ENCODE measurements at regions not wholly inside any gene's neighbourhood (a gene's known extent, or its start where the extent isn't known, plus 50 kb on each side); places are given as distances from the start of the nearest gene placed in this dataset.

DNA sequence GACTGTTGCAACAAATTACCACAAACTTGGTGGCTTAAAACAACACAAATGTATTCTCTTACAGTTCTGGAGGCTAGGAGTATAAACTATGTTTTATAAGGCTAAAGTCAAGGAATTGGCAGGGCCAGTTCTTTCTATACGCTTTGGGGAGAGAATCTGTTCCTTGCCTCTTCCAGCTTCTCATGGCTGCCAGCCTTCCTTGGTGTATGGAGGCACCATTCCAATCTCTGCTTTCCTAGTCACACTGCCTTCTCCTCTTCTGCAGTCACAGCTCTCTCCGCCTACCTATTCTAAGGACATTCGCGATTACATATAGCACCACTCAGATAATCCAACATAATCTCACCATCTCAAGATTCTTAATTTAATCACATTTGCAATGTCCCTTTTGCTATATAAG lies 140.4 kb upstream of the GNAO1 start:
- ChIA-PET POLR2A (no interaction called here), CTCF (no interaction called here)
- intact Hi-C loops (cut with micrococcal nuclease; ENCODE audit: unreplicated experiment) (loop anchor here (10.0 kb wide), 1 partner anchor 244 kb away; no protein-coding TSS in a partner anchor), in situ Hi-C loops (cut with HindIII; ENCODE audit: low pct_unique_long_range_greater_than_20kb, low sequenced_read_pairs) (no loop called here)
- Histone ChIP-seq H3K36me3 (ENCODE audit: control insufficient read depth, insufficient read depth, low read length) (no peaks in the 10 kb centered on the region), H3K27ac (ENCODE audit: low read length) (no peak overlapping the region), H3K4me1 (ENCODE audit: control insufficient read depth, insufficient read depth, low read length) (no peaks in the 10 kb centered on the region), H3K9me3 (ENCODE audit: control insufficient read depth, insufficient read depth, low read depth, low read length) (no peaks in the 10 kb centered on the region), H3K27me3 (ENCODE audit: control insufficient read depth, insufficient read depth, low read length) (no peaks in the 10 kb centered on the region; the same call in 1 of the 2 replicates), H3K4me3 (ENCODE audit: low read depth in 2 of 2, low read length in 2 of 2) (no peak overlapping the region)
- ATAC-seq (no peak), DNase-seq (ENCODE audit: low read depth, low spot score) (no peak)
- BruUV-seq (replicated peaks): no TSS peak
- no peak for TF ChIP-seq SIN3A (IDR thresholded peaks at IDR 0.05; ENCODE audit: borderline replicate concordance, insufficient read depth, low read depth, low read length)
- no peak for TF ChIP-seq POLR2AphosphoS5 (IDR thresholded peaks at IDR 0.05; ENCODE audit: low read depth, low read length)
- TF ChIP-seq TCF7L2 (IDR thresholded peaks at IDR 0.05; ENCODE audit: low read depth, low read length): no peak
- TF ChIP-seq, protein P1, sequence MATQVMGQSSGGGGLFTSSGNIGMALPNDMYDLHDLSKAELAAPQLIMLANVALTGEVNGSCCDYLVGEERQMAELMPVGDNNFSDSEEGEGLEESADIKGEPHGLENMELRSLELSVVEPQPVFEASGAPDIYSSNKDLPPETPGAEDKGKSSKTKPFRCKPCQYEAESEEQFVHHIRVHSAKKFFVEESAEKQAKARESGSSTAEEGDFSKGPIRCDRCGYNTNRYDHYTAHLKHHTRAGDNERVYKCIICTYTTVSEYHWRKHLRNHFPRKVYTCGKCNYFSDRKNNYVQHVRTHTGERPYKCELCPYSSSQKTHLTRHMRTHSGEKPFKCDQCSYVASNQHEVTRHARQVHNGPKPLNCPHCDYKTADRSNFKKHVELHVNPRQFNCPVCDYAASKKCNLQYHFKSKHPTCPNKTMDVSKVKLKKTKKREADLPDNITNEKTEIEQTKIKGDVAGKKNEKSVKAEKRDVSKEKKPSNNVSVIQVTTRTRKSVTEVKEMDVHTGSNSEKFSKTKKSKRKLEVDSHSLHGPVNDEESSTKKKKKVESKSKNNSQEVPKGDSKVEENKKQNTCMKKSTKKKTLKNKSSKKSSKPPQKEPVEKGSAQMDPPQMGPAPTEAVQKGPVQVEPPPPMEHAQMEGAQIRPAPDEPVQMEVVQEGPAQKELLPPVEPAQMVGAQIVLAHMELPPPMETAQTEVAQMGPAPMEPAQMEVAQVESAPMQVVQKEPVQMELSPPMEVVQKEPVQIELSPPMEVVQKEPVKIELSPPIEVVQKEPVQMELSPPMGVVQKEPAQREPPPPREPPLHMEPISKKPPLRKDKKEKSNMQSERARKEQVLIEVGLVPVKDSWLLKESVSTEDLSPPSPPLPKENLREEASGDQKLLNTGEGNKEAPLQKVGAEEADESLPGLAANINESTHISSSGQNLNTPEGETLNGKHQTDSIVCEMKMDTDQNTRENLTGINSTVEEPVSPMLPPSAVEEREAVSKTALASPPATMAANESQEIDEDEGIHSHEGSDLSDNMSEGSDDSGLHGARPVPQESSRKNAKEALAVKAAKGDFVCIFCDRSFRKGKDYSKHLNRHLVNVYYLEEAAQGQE (IDR thresholded peaks at IDR 0.05; ENCODE audit: insufficient read depth in 1 of 2, low read depth in 2 of 2, low read length in 1 of 2): no peak
- TF ChIP-seq, protein P2, sequence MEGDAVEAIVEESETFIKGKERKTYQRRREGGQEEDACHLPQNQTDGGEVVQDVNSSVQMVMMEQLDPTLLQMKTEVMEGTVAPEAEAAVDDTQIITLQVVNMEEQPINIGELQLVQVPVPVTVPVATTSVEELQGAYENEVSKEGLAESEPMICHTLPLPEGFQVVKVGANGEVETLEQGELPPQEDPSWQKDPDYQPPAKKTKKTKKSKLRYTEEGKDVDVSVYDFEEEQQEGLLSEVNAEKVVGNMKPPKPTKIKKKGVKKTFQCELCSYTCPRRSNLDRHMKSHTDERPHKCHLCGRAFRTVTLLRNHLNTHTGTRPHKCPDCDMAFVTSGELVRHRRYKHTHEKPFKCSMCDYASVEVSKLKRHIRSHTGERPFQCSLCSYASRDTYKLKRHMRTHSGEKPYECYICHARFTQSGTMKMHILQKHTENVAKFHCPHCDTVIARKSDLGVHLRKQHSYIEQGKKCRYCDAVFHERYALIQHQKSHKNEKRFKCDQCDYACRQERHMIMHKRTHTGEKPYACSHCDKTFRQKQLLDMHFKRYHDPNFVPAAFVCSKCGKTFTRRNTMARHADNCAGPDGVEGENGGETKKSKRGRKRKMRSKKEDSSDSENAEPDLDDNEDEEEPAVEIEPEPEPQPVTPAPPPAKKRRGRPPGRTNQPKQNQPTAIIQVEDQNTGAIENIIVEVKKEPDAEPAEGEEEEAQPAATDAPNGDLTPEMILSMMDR (IDR thresholded peaks at IDR 0.05): no peak

DNA sequence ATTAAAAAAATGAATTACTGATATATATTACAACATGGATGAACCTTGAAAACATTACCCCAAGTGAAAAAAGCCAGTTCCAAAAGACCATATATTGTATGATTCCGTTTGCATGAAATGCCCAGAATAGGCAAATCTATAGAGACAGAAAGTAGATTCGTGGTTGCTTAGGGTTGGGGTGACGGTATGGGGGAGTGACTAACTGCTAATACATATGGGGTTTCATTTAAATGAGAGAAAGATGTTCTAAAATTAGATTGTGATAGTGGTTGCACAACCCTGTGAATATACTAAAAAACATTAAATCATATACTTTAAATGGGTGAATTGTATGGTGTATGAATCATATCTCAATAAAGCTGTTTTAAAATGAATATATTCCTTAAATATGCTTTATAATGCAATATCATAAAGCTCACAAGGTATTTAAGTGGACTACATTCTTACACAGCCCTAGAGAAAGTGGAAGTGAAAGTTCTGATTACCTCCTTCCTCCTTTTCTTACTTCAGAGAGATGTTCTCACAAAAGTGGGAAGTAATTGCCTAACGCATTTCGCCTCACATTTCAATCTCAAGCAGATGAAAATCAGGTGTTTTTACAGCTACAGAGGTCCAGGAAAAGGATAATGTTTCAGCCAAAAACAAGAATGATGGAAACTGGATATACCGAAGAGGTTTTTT lies 142.7 kb upstream of the GNAO1 start:
- ChIA-PET POLR2A (no interaction called here), CTCF (no interaction called here)
- no peaks in the 10 kb centered on the region for H3K9me3 ChIP-seq (ENCODE audit: control insufficient read depth, insufficient read depth, low read depth, low read length)
- no peaks in the 10 kb centered on the region for H3K36me3 ChIP-seq (ENCODE audit: control insufficient read depth, insufficient read depth, low read length)
- H3K4me1 ChIP-seq (ENCODE audit: control insufficient read depth, insufficient read depth, low read length): no peaks in the 10 kb centered on the region
- TF ChIP-seq TCF7L2 (IDR thresholded peaks at IDR 0.05; ENCODE audit: low read depth, low read length): no peak
- TF ChIP-seq, protein P1 (IDR thresholded peaks at IDR 0.05; ENCODE audit: insufficient read depth in 1 of 2, low read depth in 2 of 2, low read length in 1 of 2): no peak
- TF ChIP-seq, protein P2 (IDR thresholded peaks at IDR 0.05): no peak
- TF ChIP-seq POLR2AphosphoS5 (IDR thresholded peaks at IDR 0.05; ENCODE audit: low read depth, low read length): no peak
- TF ChIP-seq SIN3A (IDR thresholded peaks at IDR 0.05; ENCODE audit: borderline replicate concordance, insufficient read depth, low read depth, low read length): no peak
- ATAC-seq: no peak
- no peak overlapping the region for H3K27ac ChIP-seq (ENCODE audit: low read length)
- BruUV-seq (replicated peaks): no TSS peak
- no peak overlapping the region for H3K4me3 ChIP-seq (ENCODE audit: low read depth in 2 of 2, low read length in 2 of 2)
- in situ Hi-C loops (cut with HindIII; ENCODE audit: low pct_unique_long_range_greater_than_20kb, low sequenced_read_pairs): no loop called here
- intact Hi-C loops (cut with micrococcal nuclease; ENCODE audit: unreplicated experiment): no loop called here
- no peak for DNase-seq (ENCODE audit: low read depth, low spot score)
- H3K27me3 ChIP-seq (ENCODE audit: control insufficient read depth, insufficient read depth, low read length): no peaks in the 10 kb centered on the region; the same call in 1 of the 2 replicates
